Caco-2 (cell line): ENCODE measurements at regions not wholly inside any gene's neighbourhood (a gene's known extent, or its start where the extent isn't known, plus 50 kb on each side); places are given as distances from the start of the nearest gene placed in this dataset.

Experiments
- BruUV-seq: library from RNA; stranded (reverse); fragments of 400-500 nt; replicated peaks from 2 replicates; lab custom pipeline; 2021; lab: Mats Ljungman, UMichigan
- CTCF ChIA-PET: fragments of 300-600 bp; sonication (Branson Sonifier 250); formaldehyde crosslinking; loops from one replicate; lab custom pipeline; 2022; ENCODE audit warnings: antibody characterized with exemption; lab: Charles Lee
- POLR2A ChIA-PET: fragments of 300-600 bp; sonication (Branson Sonifier 250); formaldehyde crosslinking; loops from one replicate; lab custom pipeline; 2022; ENCODE audit warnings: antibody characterized with exemption; lab: Charles Lee
- DNase-seq, 2 experiments: peaks; one replicate each; pipeline versions ENCODE4 v3.0.0 to v3.0.0-alpha.2; 2020 to 2022
- H3K27me3 ChIP-seq: replicated peaks from 2 replicates; pipeline ENCODE4 v1.6.0; 2011; ENCODE audit warnings: low read length; ENCODE audit not compliant: control insufficient read depth, insufficient read depth
- H3K36me3 ChIP-seq: 2 replicates; pipeline ENCODE4 v1.5.1; 2011; ENCODE audit warnings: low read length; ENCODE audit not compliant: control insufficient read depth, insufficient read depth
- H3K4me1 ChIP-seq: fragments of 250-450 bp; sonication (Bioruptor Pico); 2 replicates; pipeline ENCODE4 v1.5.1; 2020; ENCODE audit warnings: mild to moderate bottlenecking
- H3K4me3 ChIP-seq: 2 replicates; pipeline ENCODE4 v1.5.1; 2011; ENCODE audit warnings: low read depth, mild to moderate bottlenecking, control low read depth, low read length
- H3K9me3 ChIP-seq: fragments of 250-450 bp; sonication (Bioruptor Pico); 2 replicates; pipeline ENCODE4 v1.5.1; 2020; ENCODE audit warnings: mild to moderate bottlenecking, moderate library complexity
- H3K27ac Mint-ChIP-seq: one replicate; pipeline ENCODE4 v1.8.0; 2022; ENCODE audit warnings: mixed read lengths; ENCODE audit not compliant: unreplicated experiment
- H3K27me3 Mint-ChIP-seq: one replicate; pipeline ENCODE4 v1.8.0; 2022; ENCODE audit warnings: mixed read lengths; ENCODE audit not compliant: insufficient read depth, unreplicated experiment
- H3K36me3 Mint-ChIP-seq: one replicate; pipeline ENCODE4 v1.8.0; 2022; ENCODE audit warnings: mild to moderate bottlenecking, mixed read lengths; ENCODE audit not compliant: insufficient read depth, unreplicated experiment
- H3K4me1 Mint-ChIP-seq: one replicate; pipeline ENCODE4 v1.8.0; 2022; ENCODE audit warnings: low read depth, mixed read lengths; ENCODE audit not compliant: unreplicated experiment
- H3K4me3 Mint-ChIP-seq: one replicate; pipeline ENCODE4 v1.8.0; 2022; ENCODE audit warnings: mild to moderate bottlenecking, moderate library complexity, mixed read lengths; ENCODE audit not compliant: unreplicated experiment
- H3K9me3 Mint-ChIP-seq: one replicate; pipeline ENCODE4 v1.8.0; 2022; ENCODE audit warnings: mixed read lengths; ENCODE audit not compliant: unreplicated experiment
- CTCF ChIP-seq, 2 experiments: fragments of 200-600 bp in 1 of 2; IDR thresholded peaks; 1 replicate in 1 of 2; 2 replicates in 1 of 2; pipeline versions ENCODE4 v1.5.1 to v1.8.0; 2011 to 2022; ENCODE audit warnings: antibody characterized with exemption in 1 of 2, control low read depth in 1 of 2, inconsistent platforms in 1 of 2, low read depth in 1 of 2, low read length in 1 of 2, mild to moderate bottlenecking in 1 of 2, moderate library complexity in 1 of 2; ENCODE audit not compliant: insufficient read depth in 1 of 2, severe bottlenecking in 1 of 2, unreplicated experiment in 1 of 2
- intact Hi-C: fragments of 100-400 bp; cut with micrococcal nuclease; formaldehyde crosslinking; loops from one replicate; pipeline ENCODE4 v1.10.0; 2022; ENCODE audit not compliant: unreplicated experiment

- TF ChIP-seq CTCF (IDR thresholded peaks at IDR 0.05; ENCODE audit: insufficient read depth in 1 of 2, low read depth in 1 of 2, low read length in 1 of 2, severe bottlenecking in 1 of 2, unreplicated experiment in 1 of 2) = no peak
- H3K4me3 ChIP-seq = no peak overlapping the region
- H3K4me1 ChIP-seq = no peaks in the 10 kb centered on the region
- no peaks in the 10 kb centered on the region for H3K36me3 ChIP-seq
- H3K27ac Mint-ChIP-seq = no peak overlapping the region
- no peaks in the 10 kb centered on the region for H3K36me3 Mint-ChIP-seq
- DNase-seq = no peak
- no TSS peak for BruUV-seq
- peaks cover 3% of the 10 kb centered on the region for H3K27me3 Mint-ChIP-seq
- no peaks in the 10 kb centered on the region for H3K9me3 ChIP-seq
- H3K4me1 Mint-ChIP-seq = no peaks in the 10 kb centered on the region
- H3K27me3 ChIP-seq = no peaks in the 10 kb centered on the region
- H3K9me3 Mint-ChIP-seq = no peaks in the 10 kb centered on the region
- intact Hi-C loops = no loop called here
- ChIA-PET CTCF (interaction anchor here (1.5 kb wide), 1 partner anchor 48 kb away, joined by 4 read pairs; no protein-coding TSS in a partner anchor), POLR2A (no interaction called here)
- H3K4me3 Mint-ChIP-seq = no peak overlapping the region
Measured at GRCh38 chr2:71846072-71846471, 301.6 kb downstream of the CYP26B1 start.

- intact Hi-C loops = no loop called here
- no peak for DNase-seq
- H3K9me3 ChIP-seq = no peaks in the 10 kb centered on the region
- no peaks in the 10 kb centered on the region for H3K27me3 ChIP-seq
- no peaks in the 10 kb centered on the region for H3K9me3 Mint-ChIP-seq
- H3K27ac Mint-ChIP-seq = no peak overlapping the region
- no peak overlapping the region for H3K4me3 ChIP-seq
- H3K36me3 ChIP-seq = no peaks in the 10 kb centered on the region
- H3K4me3 Mint-ChIP-seq = no peak overlapping the region
- no peaks in the 10 kb centered on the region for H3K4me1 Mint-ChIP-seq
- no peak for TF ChIP-seq CTCF (IDR thresholded peaks at IDR 0.05; ENCODE audit: insufficient read depth in 1 of 2, low read depth in 1 of 2, low read length in 1 of 2, severe bottlenecking in 1 of 2, unreplicated experiment in 1 of 2)
- CTCF ChIA-PET = interaction anchor here (1.5 kb wide), 1 partner anchor 47 kb away, joined by 4 read pairs; no protein-coding TSS in a partner anchor
- H3K36me3 Mint-ChIP-seq = no peaks in the 10 kb centered on the region
- no peaks in the 10 kb centered on the region for H3K4me1 ChIP-seq
- BruUV-seq = no TSS peak
- H3K27me3 Mint-ChIP-seq = peaks cover 3% of the 10 kb centered on the region
- POLR2A ChIA-PET = no interaction called here
Measured at GRCh38 chr2:71844967-71845366, 302.7 kb downstream of the CYP26B1 start.

- TF ChIP-seq CTCF (IDR thresholded peaks at IDR 0.05; ENCODE audit: insufficient read depth in 1 of 2, low read depth in 1 of 2, low read length in 1 of 2, severe bottlenecking in 1 of 2, unreplicated experiment in 1 of 2) = no peak
- Histone ChIP-seq H3K9me3 (no peaks in the 10 kb centered on the region), H3K27me3 (no peaks in the 10 kb centered on the region), H3K4me3 (no peak overlapping the region), H3K4me1 (no peaks in the 10 kb centered on the region), H3K36me3 (no peaks in the 10 kb centered on the region)
- ChIA-PET CTCF (no interaction called here), POLR2A (no interaction called here)
- no peaks in the 10 kb centered on the region for H3K9me3 Mint-ChIP-seq
- no peaks in the 10 kb centered on the region for H3K36me3 Mint-ChIP-seq
- peaks cover 3% of the 10 kb centered on the region for H3K27me3 Mint-ChIP-seq
- no peak overlapping the region for H3K4me3 Mint-ChIP-seq
- H3K4me1 Mint-ChIP-seq = no peaks in the 10 kb centered on the region
- no TSS peak for BruUV-seq
- DNase-seq = no peak
- intact Hi-C loops = no loop called here
- H3K27ac Mint-ChIP-seq = no peak overlapping the region
Measured at GRCh38 chr2:71843391-71843850, 304.2 kb downstream of the CYP26B1 start.
